Caco-2 (cell line): ENCODE measurements at regions not wholly inside any gene's neighbourhood (a gene's known extent, or its start where the extent isn't known, plus 50 kb on each side); places are given as distances from the start of the nearest gene placed in this dataset.

Source experiments
- BruUV-seq: library from RNA; stranded (reverse); fragments of 400-500 nt; replicated peaks from 2 replicates; lab custom pipeline; 2021; lab: Mats Ljungman, UMichigan
- CTCF ChIA-PET: fragments of 300-600 bp; sonication (Branson Sonifier 250); formaldehyde crosslinking; loops from one replicate; lab custom pipeline; 2022; ENCODE audit warnings: antibody characterized with exemption; lab: Charles Lee
- POLR2A ChIA-PET: fragments of 300-600 bp; sonication (Branson Sonifier 250); formaldehyde crosslinking; loops from one replicate; lab custom pipeline; 2022; ENCODE audit warnings: antibody characterized with exemption; lab: Charles Lee
- DNase-seq, 2 experiments: peaks; one replicate each; pipeline versions ENCODE4 v3.0.0 to v3.0.0-alpha.2; 2020 to 2022
- H3K27me3 ChIP-seq: replicated peaks from 2 replicates; pipeline ENCODE4 v1.6.0; 2011; ENCODE audit warnings: low read length; ENCODE audit not compliant: control insufficient read depth, insufficient read depth
- H3K36me3 ChIP-seq: 2 replicates; pipeline ENCODE4 v1.5.1; 2011; ENCODE audit warnings: low read length; ENCODE audit not compliant: control insufficient read depth, insufficient read depth
- H3K4me1 ChIP-seq: fragments of 250-450 bp; sonication (Bioruptor Pico); 2 replicates; pipeline ENCODE4 v1.5.1; 2020; ENCODE audit warnings: mild to moderate bottlenecking
- H3K4me3 ChIP-seq: 2 replicates; pipeline ENCODE4 v1.5.1; 2011; ENCODE audit warnings: low read depth, mild to moderate bottlenecking, control low read depth, low read length
- H3K9me3 ChIP-seq: fragments of 250-450 bp; sonication (Bioruptor Pico); 2 replicates; pipeline ENCODE4 v1.5.1; 2020; ENCODE audit warnings: mild to moderate bottlenecking, moderate library complexity
- H3K27ac Mint-ChIP-seq: one replicate; pipeline ENCODE4 v1.8.0; 2022; ENCODE audit warnings: mixed read lengths; ENCODE audit not compliant: unreplicated experiment
- H3K27me3 Mint-ChIP-seq: one replicate; pipeline ENCODE4 v1.8.0; 2022; ENCODE audit warnings: mixed read lengths; ENCODE audit not compliant: insufficient read depth, unreplicated experiment
- H3K36me3 Mint-ChIP-seq: one replicate; pipeline ENCODE4 v1.8.0; 2022; ENCODE audit warnings: mild to moderate bottlenecking, mixed read lengths; ENCODE audit not compliant: insufficient read depth, unreplicated experiment
- H3K4me1 Mint-ChIP-seq: one replicate; pipeline ENCODE4 v1.8.0; 2022; ENCODE audit warnings: low read depth, mixed read lengths; ENCODE audit not compliant: unreplicated experiment
- H3K4me3 Mint-ChIP-seq: one replicate; pipeline ENCODE4 v1.8.0; 2022; ENCODE audit warnings: mild to moderate bottlenecking, moderate library complexity, mixed read lengths; ENCODE audit not compliant: unreplicated experiment
- H3K9me3 Mint-ChIP-seq: one replicate; pipeline ENCODE4 v1.8.0; 2022; ENCODE audit warnings: mixed read lengths; ENCODE audit not compliant: unreplicated experiment
- intact Hi-C: fragments of 100-400 bp; cut with micrococcal nuclease; formaldehyde crosslinking; loops from one replicate; pipeline ENCODE4 v1.10.0; 2022; ENCODE audit not compliant: unreplicated experiment
- TF ChIP-seq, protein P1 (sequence below), 2 experiments: fragments of 200-600 bp in 1 of 2; IDR thresholded peaks; 1 replicate in 1 of 2; 2 replicates in 1 of 2; pipeline versions ENCODE4 v1.5.1 to v1.8.0; 2011 to 2022; ENCODE audit warnings: antibody characterized with exemption in 1 of 2, control low read depth in 1 of 2, inconsistent platforms in 1 of 2, low read depth in 1 of 2, low read length in 1 of 2, mild to moderate bottlenecking in 1 of 2, moderate library complexity in 1 of 2; ENCODE audit not compliant: insufficient read depth in 1 of 2, severe bottlenecking in 1 of 2, unreplicated experiment in 1 of 2

DNA sequence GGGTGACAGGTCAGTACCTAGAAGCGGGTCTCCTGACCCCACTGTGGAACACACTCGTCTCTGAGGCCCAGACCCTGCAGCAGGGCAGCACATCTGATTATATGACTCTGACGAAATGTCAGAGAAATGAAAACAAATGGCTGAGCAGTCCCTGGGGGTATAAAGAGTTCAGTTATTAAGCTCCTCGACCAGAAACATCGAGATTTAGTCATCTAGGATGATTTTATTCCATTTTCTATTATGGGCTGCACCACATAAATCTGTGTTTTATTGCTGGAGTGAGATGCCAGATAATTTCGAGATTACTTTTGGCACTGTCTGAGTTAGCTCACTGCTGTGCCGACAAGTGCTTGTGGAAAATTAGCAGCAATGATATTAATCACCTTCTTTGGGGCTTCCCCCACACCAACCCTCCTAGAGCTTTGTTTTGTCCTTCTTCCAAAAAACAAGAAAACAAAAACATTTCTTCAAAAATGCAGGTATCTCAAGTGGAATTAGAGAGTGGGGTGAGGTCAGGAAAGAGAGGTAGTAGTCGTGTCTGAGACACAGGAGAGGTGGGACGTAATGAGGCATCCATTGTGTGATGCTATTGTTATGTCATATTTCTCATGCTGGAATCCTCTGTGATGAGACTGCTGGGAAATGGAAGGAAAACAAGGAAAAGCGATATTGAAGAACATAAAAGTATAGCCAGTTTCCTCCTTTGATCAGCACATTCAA, 495.5 kb downstream of the DMAC1 start:
- no peak overlapping the region for H3K27ac Mint-ChIP-seq
- ChIA-PET POLR2A (no interaction called here), CTCF (no interaction called here)
- H3K9me3 ChIP-seq = no peaks in the 10 kb centered on the region
- TF ChIP-seq, protein P1, sequence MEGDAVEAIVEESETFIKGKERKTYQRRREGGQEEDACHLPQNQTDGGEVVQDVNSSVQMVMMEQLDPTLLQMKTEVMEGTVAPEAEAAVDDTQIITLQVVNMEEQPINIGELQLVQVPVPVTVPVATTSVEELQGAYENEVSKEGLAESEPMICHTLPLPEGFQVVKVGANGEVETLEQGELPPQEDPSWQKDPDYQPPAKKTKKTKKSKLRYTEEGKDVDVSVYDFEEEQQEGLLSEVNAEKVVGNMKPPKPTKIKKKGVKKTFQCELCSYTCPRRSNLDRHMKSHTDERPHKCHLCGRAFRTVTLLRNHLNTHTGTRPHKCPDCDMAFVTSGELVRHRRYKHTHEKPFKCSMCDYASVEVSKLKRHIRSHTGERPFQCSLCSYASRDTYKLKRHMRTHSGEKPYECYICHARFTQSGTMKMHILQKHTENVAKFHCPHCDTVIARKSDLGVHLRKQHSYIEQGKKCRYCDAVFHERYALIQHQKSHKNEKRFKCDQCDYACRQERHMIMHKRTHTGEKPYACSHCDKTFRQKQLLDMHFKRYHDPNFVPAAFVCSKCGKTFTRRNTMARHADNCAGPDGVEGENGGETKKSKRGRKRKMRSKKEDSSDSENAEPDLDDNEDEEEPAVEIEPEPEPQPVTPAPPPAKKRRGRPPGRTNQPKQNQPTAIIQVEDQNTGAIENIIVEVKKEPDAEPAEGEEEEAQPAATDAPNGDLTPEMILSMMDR (IDR thresholded peaks at IDR 0.05; ENCODE audit: insufficient read depth in 1 of 2, low read depth in 1 of 2, low read length in 1 of 2, severe bottlenecking in 1 of 2, unreplicated experiment in 1 of 2) = no peak
- intact Hi-C loops = no loop called here
- no peaks in the 10 kb centered on the region for H3K4me1 ChIP-seq
- no peaks in the 10 kb centered on the region for H3K9me3 Mint-ChIP-seq
- H3K4me1 Mint-ChIP-seq = no peaks in the 10 kb centered on the region
- no TSS peak for BruUV-seq
- no peaks in the 10 kb centered on the region for H3K36me3 Mint-ChIP-seq
- no peaks in the 10 kb centered on the region for H3K27me3 ChIP-seq
- DNase-seq = no peak
- no peak overlapping the region for H3K4me3 Mint-ChIP-seq
- H3K36me3 ChIP-seq = no peaks in the 10 kb centered on the region
- peaks cover 21% of the 10 kb centered on the region for H3K27me3 Mint-ChIP-seq
- no peak overlapping the region for H3K4me3 ChIP-seq

DNA sequence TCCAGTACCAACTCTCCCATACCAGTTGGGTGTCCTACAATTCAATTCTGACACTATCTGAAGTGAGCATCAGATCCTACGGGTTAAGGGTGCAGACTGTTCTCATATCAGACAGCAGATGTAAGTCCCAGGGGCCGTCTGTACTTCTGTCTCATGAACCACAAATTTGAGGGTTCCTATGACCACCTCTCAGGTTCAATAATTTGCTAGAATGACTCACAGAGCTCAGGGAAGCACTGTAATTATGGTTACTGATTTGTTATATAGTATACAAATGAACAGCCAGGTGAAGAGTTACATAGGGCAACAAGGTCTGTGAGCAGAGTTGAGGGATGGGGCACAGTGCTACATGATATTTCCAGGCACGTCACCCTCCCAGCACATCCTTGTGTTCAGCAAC, 499.1 kb downstream of the DMAC1 start:
- no TSS peak for BruUV-seq
- no peaks in the 10 kb centered on the region for H3K27me3 ChIP-seq
- DNase-seq = no peak
- H3K4me1 Mint-ChIP-seq = no peaks in the 10 kb centered on the region
- intact Hi-C loops = no loop called here
- TF ChIP-seq, protein P1 (IDR thresholded peaks at IDR 0.05; ENCODE audit: insufficient read depth in 1 of 2, low read depth in 1 of 2, low read length in 1 of 2, severe bottlenecking in 1 of 2, unreplicated experiment in 1 of 2) = no peak
- CTCF ChIA-PET = no interaction called here
- no peaks in the 10 kb centered on the region for H3K4me1 ChIP-seq
- H3K4me3 Mint-ChIP-seq = no peak overlapping the region
- no peaks in the 10 kb centered on the region for H3K36me3 Mint-ChIP-seq
- no peak overlapping the region for H3K27ac Mint-ChIP-seq
- no peak overlapping the region for H3K4me3 ChIP-seq
- H3K36me3 ChIP-seq = no peaks in the 10 kb centered on the region
- peaks cover 24% of the 10 kb centered on the region for H3K27me3 Mint-ChIP-seq
- POLR2A ChIA-PET = no interaction called here
- no peaks in the 10 kb centered on the region for H3K9me3 Mint-ChIP-seq
- no peaks in the 10 kb centered on the region for H3K9me3 ChIP-seq

DNA sequence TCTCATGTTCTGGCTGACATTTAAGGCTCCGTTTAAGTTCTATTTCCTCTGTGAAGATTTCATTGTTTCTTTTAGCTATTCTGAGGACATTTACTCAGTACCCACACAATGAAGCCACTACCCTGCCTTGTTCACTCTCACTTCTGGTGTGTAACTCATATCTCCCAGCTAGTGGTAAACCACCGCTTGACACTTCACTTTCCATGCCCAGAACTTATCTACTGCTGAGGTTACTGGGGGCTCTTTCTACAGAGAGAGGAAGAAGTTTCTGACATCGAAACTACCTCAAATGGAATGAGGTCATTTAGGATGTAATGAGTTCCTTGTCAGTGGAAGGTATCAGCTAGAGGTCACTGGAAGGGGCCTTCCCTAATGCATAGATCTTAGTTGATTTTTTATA, 501.5 kb downstream of the DMAC1 start:
- TF ChIP-seq, protein P1 (IDR thresholded peaks at IDR 0.05; ENCODE audit: insufficient read depth in 1 of 2, low read depth in 1 of 2, low read length in 1 of 2, severe bottlenecking in 1 of 2, unreplicated experiment in 1 of 2) = no peak
- Histone ChIP-seq H3K27me3 (no peaks in the 10 kb centered on the region), H3K4me3 (no peak overlapping the region), H3K36me3 (no peaks in the 10 kb centered on the region), H3K9me3 (no peaks in the 10 kb centered on the region), H3K4me1 (no peaks in the 10 kb centered on the region)
- intact Hi-C loops = no loop called here
- no peak overlapping the region for H3K4me3 Mint-ChIP-seq
- H3K36me3 Mint-ChIP-seq = no peaks in the 10 kb centered on the region
- no TSS peak for BruUV-seq
- H3K4me1 Mint-ChIP-seq = no peaks in the 10 kb centered on the region
- POLR2A ChIA-PET = no interaction called here
- CTCF ChIA-PET = no interaction called here
- DNase-seq = no peak
- no peaks in the 10 kb centered on the region for H3K9me3 Mint-ChIP-seq
- no peak overlapping the region for H3K27ac Mint-ChIP-seq
- peaks cover 17% of the 10 kb centered on the region for H3K27me3 Mint-ChIP-seq
